Stomach (tissue), 8 donors: ENCODE measurements at regions not wholly inside any gene's neighbourhood (a gene's known extent, or its start where the extent isn't known, plus 50 kb on each side); places are given as distances from the start of the nearest gene placed in this dataset.

Experiments
- DNase-seq, 2 donors: peaks; one replicate each; pipeline versions ENCODE4 v3.0.0 to v3.0.0-alpha.2; 2013 to 2019
- H3K27ac ChIP-seq, 5 donors: fragments of 200-600 bp in 4 of 5; sonication (generic) in 4 of 5; one replicate each; pipeline ENCODE4 v1.5.1; 2013 to 2019; ENCODE audit warnings: mild to moderate bottlenecking in 1 of 5, moderate library complexity in 1 of 5
- H3K27me3 ChIP-seq, 3 donors: fragments of 200-600 bp; sonication (generic); one replicate each; pipeline ENCODE4 v1.5.1; 2017 to 2019; ENCODE audit warnings: mixed run types in 1 of 3
- H3K36me3 ChIP-seq, 4 donors: fragments of 200-600 bp; sonication (generic); 1 replicate in 3 of 4; 2 replicates in 1 of 4; pipeline ENCODE4 v1.5.1; 2016 to 2019
- H3K4me1 ChIP-seq, 4 donors: fragments of 200-600 bp; sonication (generic); one replicate each; pipeline ENCODE4 v1.5.1; 2016 to 2019
- H3K4me3 ChIP-seq, 4 donors: fragments of 200-600 bp; sonication (generic) in 3 of 4; one replicate each; pipeline ENCODE4 v1.5.1; 2016 to 2019; ENCODE audit warnings: mild to moderate bottlenecking in 1 of 4
- H3K9me3 ChIP-seq, 4 donors: fragments of 200-600 bp; sonication (generic); one replicate each; pipeline ENCODE4 v1.5.1; 2016 to 2019
- EP300 ChIP-seq: sonication (generic); formaldehyde crosslinking; IDR thresholded peaks from one replicate; pipeline ENCODE4 v1.6.1; 2017; ENCODE audit warnings: antibody characterized with exemption
- POLR2A ChIP-seq, 4 donors: fragments of 450-650 bp; IDR thresholded peaks; one replicate each; pipeline ENCODE4 v1.6.1; 2016; ENCODE audit warnings: antibody characterized with exemption in 4 of 4, control low read depth in 2 of 4, mild to moderate bottlenecking in 1 of 4, moderate library complexity in 1 of 4
- POLR2AphosphoS5 ChIP-seq, 3 donors: sonication (generic); formaldehyde crosslinking; IDR thresholded peaks; one replicate each; pipeline ENCODE4 v1.6.1; 2016; ENCODE audit warnings: antibody characterized with exemption in 3 of 3
- WGBS, 5 donors: extraction: QIAGEN DNeasy Blood & Tissue Kit in 3 of 5; methylation state at CpG; one replicate each; pipeline versions ENCODE4 v1.1.5 to v1.1.7; 2013 to 2018; 5-methylcytosine and 5-hydroxymethylcytosine counted together
- intact Hi-C: fragments of 100-400 bp; cut with DNase I; formaldehyde crosslinking; loops from one replicate; pipeline ENCODE4 v1.15.1; 2023; ENCODE audit warnings: low total_unique reads
- TF ChIP-seq, protein P1 (sequence below), 7 experiments: fragments of 450-650 bp in 4 of 7; fragments of 200-600 bp in 3 of 7; sonication (generic) in 3 of 7; IDR thresholded peaks; one replicate each; pipeline ENCODE4 v1.5.1; 2016 to 2019; ENCODE audit warnings: antibody characterized with exemption in 7 of 7, control low read depth in 2 of 7, mild to moderate bottlenecking in 1 of 7
- donor health status: healthy with polysubstance abuse.
- donor health status: Bipolar disorder and iron deficiency.
- donor health status: healthy.

- no peaks in the 10 kb centered on the region for H3K9me3 ChIP-seq
- H3K27ac ChIP-seq = no peak overlapping the region
- WGBS, 5 donors = 74 to 88% (median 78%) methylated on average over 5 of the region's 5 CpGs
- no peak for DNase-seq
- H3K4me3 ChIP-seq = no peak overlapping the region
- intact Hi-C loops = no loop called here
- TF ChIP-seq POLR2A (IDR thresholded peaks at IDR 0.05) = no peak
- no peak for TF ChIP-seq POLR2AphosphoS5 (IDR thresholded peaks at IDR 0.05)
- no peak for TF ChIP-seq EP300
- TF ChIP-seq, protein P1, sequence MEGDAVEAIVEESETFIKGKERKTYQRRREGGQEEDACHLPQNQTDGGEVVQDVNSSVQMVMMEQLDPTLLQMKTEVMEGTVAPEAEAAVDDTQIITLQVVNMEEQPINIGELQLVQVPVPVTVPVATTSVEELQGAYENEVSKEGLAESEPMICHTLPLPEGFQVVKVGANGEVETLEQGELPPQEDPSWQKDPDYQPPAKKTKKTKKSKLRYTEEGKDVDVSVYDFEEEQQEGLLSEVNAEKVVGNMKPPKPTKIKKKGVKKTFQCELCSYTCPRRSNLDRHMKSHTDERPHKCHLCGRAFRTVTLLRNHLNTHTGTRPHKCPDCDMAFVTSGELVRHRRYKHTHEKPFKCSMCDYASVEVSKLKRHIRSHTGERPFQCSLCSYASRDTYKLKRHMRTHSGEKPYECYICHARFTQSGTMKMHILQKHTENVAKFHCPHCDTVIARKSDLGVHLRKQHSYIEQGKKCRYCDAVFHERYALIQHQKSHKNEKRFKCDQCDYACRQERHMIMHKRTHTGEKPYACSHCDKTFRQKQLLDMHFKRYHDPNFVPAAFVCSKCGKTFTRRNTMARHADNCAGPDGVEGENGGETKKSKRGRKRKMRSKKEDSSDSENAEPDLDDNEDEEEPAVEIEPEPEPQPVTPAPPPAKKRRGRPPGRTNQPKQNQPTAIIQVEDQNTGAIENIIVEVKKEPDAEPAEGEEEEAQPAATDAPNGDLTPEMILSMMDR (IDR thresholded peaks at IDR 0.05) = no peak
- no peaks in the 10 kb centered on the region for H3K36me3 ChIP-seq
- H3K4me1 ChIP-seq = no peaks in the 10 kb centered on the region
- H3K27me3 ChIP-seq = peaks cover 0 to 17% (median 0%) of the 10 kb centered on the region in 3 donors
These were observed 64.6 kb upstream of the PCBD1 start for GRCh38 chr10:70952921-70953320.

- intact Hi-C loops = no loop called here
- no peak for DNase-seq
These were observed 66.2 kb upstream of the PCBD1 start for GRCh38 chr10:70954381-70955176.

DNA sequence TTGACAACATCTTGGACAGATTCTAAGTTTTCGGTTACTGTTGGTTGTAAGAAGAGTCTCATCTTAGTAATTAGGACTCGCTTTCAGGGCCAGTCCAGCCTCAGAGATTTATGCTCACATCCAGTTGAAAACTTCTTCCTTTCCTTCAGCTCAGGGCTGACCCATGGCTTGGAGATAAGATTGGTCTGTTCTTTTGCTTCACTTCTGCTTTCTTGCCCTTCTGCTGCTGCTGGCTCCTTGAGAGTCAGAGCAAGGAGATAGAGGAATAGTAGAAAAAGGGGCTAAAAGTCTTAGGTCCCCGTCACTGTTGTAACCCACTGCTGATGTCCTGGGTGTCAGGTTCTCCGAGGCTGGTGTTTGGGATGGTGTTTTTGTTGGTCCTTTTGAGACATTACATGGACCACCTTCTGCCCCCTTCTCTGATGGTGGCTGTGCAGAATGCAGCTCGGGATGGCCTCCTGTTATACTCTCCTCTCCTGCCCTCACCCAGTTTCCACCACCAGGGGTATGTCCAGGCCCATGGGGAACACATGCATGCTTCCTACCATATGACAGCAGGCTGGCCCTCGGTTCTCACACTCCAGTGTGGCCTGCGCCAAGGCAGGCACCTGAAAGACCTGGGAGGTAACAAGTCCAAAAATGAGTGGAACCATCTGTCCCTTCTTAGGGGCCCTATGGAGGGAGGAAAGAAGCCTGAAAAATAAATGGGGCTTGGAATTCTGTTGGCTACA, 67.8 kb upstream of the PCBD1 start:
- TF ChIP-seq, protein P1 (IDR thresholded peaks at IDR 0.05) = no peak
- no peak for TF ChIP-seq POLR2AphosphoS5 (IDR thresholded peaks at IDR 0.05)
- no peak for TF ChIP-seq POLR2A (IDR thresholded peaks at IDR 0.05)
- no peak for TF ChIP-seq EP300
- no peak overlapping the region for H3K4me3 ChIP-seq
- WGBS, 5 donors = 58 to 72% (median 60%) methylated on average over 7 of the region's 7 CpGs

More at GRCh38 chr10:70954381-70955176, 66.2 kb upstream of the PCBD1 start:
- Histone ChIP-seq H3K27me3 (peaks cover 0 to 20% (median 0%) of the 10 kb centered on the region in 3 donors), H3K4me3 (no peak overlapping the region), H3K36me3 (no peaks in the 10 kb centered on the region), H3K4me1 (no peaks in the 10 kb centered on the region), H3K9me3 (no peaks in the 10 kb centered on the region), H3K27ac (no peak overlapping the region)
- 75 to 85% (median 80%) methylated on average over 12 to 13 of the region's 13 CpGs for WGBS, 5 donors
- TF ChIP-seq POLR2AphosphoS5 (IDR thresholded peaks at IDR 0.05) = no peak
- no peak for TF ChIP-seq POLR2A (IDR thresholded peaks at IDR 0.05)
- TF ChIP-seq EP300 = no peak
- TF ChIP-seq, protein P1 (IDR thresholded peaks at IDR 0.05) = no peak

GRCh38 chr10:70958396-70958795, 70.0 kb upstream of the PCBD1 start:
- intact Hi-C loops = no loop called here
- DNase-seq = no peak
- no peaks in the 10 kb centered on the region for H3K36me3 ChIP-seq

More for the DNA sequence above, 67.8 kb upstream of the PCBD1 start:
- H3K36me3 ChIP-seq = no peaks in the 10 kb centered on the region
- H3K27ac ChIP-seq = no peak overlapping the region
- no peaks in the 10 kb centered on the region for H3K4me1 ChIP-seq
- no peak for DNase-seq
- intact Hi-C loops = no loop called here
- H3K27me3 ChIP-seq = peaks cover 0 to 20% (median 0%) of the 10 kb centered on the region in 3 donors
- H3K9me3 ChIP-seq = no peaks in the 10 kb centered on the region

More at GRCh38 chr10:70958396-70958795, 70.0 kb upstream of the PCBD1 start:
- no peak for TF ChIP-seq POLR2AphosphoS5 (IDR thresholded peaks at IDR 0.05)
- no peaks in the 10 kb centered on the region for H3K4me1 ChIP-seq
- peaks cover 0 to 28% (median 0%) of the 10 kb centered on the region in 3 donors for H3K27me3 ChIP-seq
- H3K4me3 ChIP-seq = no peak overlapping the region
- 75 to 91% (median 87%) methylated on average over 3 of the region's 3 CpGs for WGBS, 5 donors
- no peak overlapping the region for H3K27ac ChIP-seq
- H3K9me3 ChIP-seq = no peaks in the 10 kb centered on the region
